Mammary epithelial cell (primary cell): ENCODE measurements at regions not wholly inside any gene's neighbourhood (a gene's known extent, or its start where the extent isn't known, plus 50 kb on each side); places are given as distances from the start of the nearest gene placed in this dataset.

ENCODE experiments used
- CTCF ChIP-seq, 2 donors: IDR thresholded peaks in 1 of 2; conservative IDR thresholded peaks in 1 of 2; 2 replicates each; pipeline ENCODE4 v1.5.1; 2011 to 2012; ENCODE audit warnings: inconsistent platforms in 2 of 2, low read length in 2 of 2, mild to moderate bottlenecking in 2 of 2, control low read depth in 1 of 2, low read depth in 1 of 2; ENCODE audit not compliant: insufficient read depth in 1 of 2; ENCODE audit errors: extremely low read depth in 1 of 2
- EZH2 ChIP-seq: IDR thresholded peaks from 2 replicates; pipeline ENCODE4 v1.6.1; 2012; ENCODE audit warnings: low read length, inconsistent platforms, borderline replicate concordance

DNA sequence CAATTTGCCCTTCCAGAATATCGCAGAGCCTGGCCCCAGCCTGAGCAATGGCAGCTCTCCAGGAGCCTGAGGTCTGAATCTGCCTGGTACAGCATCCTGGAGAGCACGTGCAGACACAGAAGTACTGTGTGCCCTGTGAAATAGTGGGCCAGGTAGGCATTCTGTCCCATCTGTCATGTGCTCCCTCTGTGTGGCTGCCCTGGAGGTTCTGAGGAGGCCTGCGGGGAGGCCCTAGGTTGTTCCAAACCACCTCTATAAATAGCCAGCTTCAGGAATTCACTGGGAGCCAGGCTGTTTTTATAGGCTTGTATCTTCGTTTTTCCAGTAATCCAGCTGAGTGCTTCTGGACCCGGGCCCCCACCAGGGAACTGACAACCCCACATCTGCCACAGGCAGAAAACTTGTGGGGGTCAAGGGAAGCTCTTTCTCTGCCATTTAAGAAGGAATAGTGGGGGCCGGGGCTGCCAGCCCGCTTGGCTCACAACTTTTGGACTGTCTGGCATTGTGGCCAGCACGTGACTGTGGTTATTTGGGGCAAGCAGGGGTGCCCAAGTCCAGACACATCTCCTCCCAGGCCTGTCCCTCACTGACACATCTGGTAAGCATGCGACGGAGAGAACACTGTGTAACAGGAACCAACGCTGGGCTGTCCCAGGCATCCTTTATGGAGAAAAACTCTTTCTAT is 356.3 kb upstream of the TNRC6C start:
- TF ChIP-seq CTCF (conservative IDR thresholded peaks at IDR 0.05 in 1 of 2, IDR thresholded peaks at IDR 0.05 in 1 of 2; ENCODE audit: extremely low read depth in 1 of 2, insufficient read depth in 1 of 2, low read depth in 1 of 2, low read length in 2 of 2) (no peak), EZH2 (no peak)
